Testis (tissue), 2 donors: ENCODE measurements at regions not wholly inside any gene's neighbourhood (a gene's known extent, or its start where the extent isn't known, plus 50 kb on each side); places are given as distances from the start of the nearest gene placed in this dataset.

Source experiments
- CTCF ChIP-seq, 3 experiments: fragments of 450-650 bp in 2 of 3; fragments of 200-600 bp in 1 of 3; sonication (generic) in 1 of 3; IDR thresholded peaks; one replicate each; pipeline ENCODE4 v1.5.1; 2016 to 2019; ENCODE audit warnings: antibody characterized with exemption in 3 of 3, mild to moderate bottlenecking in 2 of 3, moderate library complexity in 1 of 3
- POLR2A ChIP-seq: fragments of 450-650 bp; IDR thresholded peaks from one replicate; pipeline ENCODE4 v1.6.1; 2017; ENCODE audit warnings: antibody characterized with exemption, mild to moderate bottlenecking, moderate library complexity

- TF ChIP-seq CTCF (IDR thresholded peaks at IDR 0.05), result peak; percentile 59 to 81 (median 64)
- no peak for TF ChIP-seq POLR2A
These were observed 84.9 kb upstream of the BASP1 start for GRCh38 chr5:17132444-17133083.
